ENCODE measurements at regions not wholly inside any gene's neighbourhood (a gene's known extent, or its start where the extent isn't known, plus 50 kb on each side); places are given as distances from the start of the nearest gene placed in this dataset.

- Histone ChIP-seq H3K4me1 (ENCODE audit: insufficient read depth, poor library complexity, severe bottlenecking) (peaks cover 8% of the 10 kb centered on the region), H3K9me3 (ENCODE audit: severe bottlenecking) (no peaks in the 10 kb centered on the region), H3K4me3 (ENCODE audit: severe bottlenecking) (no peak overlapping the region), H3K36me3 (ENCODE audit: low read depth) (no peaks in the 10 kb centered on the region), H3K27me3 (ENCODE audit: insufficient read depth, poor library complexity, severe bottlenecking) (no peaks in the 10 kb centered on the region), H3K27ac (ENCODE audit: poor library complexity, severe bottlenecking) (no peak overlapping the region)
- DNase-seq (ENCODE audit: low spot score) (no peak), ATAC-seq (ENCODE audit: low read depth) (no peak)
- TF ChIP-seq, protein P1, sequence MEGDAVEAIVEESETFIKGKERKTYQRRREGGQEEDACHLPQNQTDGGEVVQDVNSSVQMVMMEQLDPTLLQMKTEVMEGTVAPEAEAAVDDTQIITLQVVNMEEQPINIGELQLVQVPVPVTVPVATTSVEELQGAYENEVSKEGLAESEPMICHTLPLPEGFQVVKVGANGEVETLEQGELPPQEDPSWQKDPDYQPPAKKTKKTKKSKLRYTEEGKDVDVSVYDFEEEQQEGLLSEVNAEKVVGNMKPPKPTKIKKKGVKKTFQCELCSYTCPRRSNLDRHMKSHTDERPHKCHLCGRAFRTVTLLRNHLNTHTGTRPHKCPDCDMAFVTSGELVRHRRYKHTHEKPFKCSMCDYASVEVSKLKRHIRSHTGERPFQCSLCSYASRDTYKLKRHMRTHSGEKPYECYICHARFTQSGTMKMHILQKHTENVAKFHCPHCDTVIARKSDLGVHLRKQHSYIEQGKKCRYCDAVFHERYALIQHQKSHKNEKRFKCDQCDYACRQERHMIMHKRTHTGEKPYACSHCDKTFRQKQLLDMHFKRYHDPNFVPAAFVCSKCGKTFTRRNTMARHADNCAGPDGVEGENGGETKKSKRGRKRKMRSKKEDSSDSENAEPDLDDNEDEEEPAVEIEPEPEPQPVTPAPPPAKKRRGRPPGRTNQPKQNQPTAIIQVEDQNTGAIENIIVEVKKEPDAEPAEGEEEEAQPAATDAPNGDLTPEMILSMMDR (IDR thresholded peaks at IDR 0.05; ENCODE audit: poor library complexity, severe bottlenecking): no peak
Observed at GRCh38 chr6:139705284-139705683, 330.8 kb upstream of the CITED2 start.

DNA sequence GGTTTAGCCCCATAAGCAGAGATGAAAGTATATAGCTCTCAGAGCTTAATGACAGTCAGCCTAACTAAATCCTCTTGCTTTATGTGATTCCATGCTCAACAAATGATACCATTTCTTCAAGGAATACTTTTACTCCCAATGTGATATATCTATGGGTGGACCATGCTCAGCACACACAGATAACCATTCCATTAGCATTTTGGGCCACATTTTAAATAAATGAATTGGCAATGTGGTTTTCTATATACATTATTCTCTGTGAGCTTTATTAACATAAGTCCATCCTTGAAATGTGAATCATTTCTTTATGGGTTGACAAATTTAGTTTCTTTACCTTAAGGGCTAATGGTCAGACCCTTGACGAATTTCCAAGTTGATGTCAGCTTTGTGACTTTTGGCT is 329.3 kb upstream of the CITED2 start:
- Histone ChIP-seq H3K27ac (ENCODE audit: poor library complexity, severe bottlenecking) (no peak overlapping the region), H3K36me3 (ENCODE audit: low read depth) (no peaks in the 10 kb centered on the region), H3K4me1 (ENCODE audit: insufficient read depth, poor library complexity, severe bottlenecking) (peaks cover 6% of the 10 kb centered on the region), H3K4me3 (ENCODE audit: severe bottlenecking) (no peak overlapping the region), H3K9me3 (ENCODE audit: severe bottlenecking) (no peaks in the 10 kb centered on the region), H3K27me3 (ENCODE audit: insufficient read depth, poor library complexity, severe bottlenecking) (no peaks in the 10 kb centered on the region)
- TF ChIP-seq, protein P1 (IDR thresholded peaks at IDR 0.05; ENCODE audit: poor library complexity, severe bottlenecking): no peak
- DNase-seq (ENCODE audit: low spot score) (no peak), ATAC-seq (ENCODE audit: low read depth) (no peak)

DNA sequence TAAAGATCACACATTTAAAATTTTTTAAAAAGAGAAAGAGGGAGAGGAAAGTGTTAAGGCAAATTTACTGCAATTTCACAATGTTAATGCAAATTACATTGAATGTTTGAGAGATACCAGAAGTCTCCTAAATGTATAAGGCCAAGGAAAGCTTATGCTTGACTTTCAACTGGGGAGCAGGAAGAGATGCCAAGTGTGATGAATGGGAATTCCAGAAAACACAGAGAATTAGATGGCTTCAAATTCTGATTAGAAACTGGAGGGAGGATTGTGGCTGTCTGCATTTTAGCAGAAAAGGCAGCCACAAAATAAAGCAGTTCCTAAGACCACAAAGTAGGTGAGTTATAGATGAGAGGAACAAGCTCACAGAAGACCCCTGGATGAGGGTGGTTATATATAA is 328.3 kb upstream of the CITED2 start:
- no peaks in the 10 kb centered on the region for H3K4me1 ChIP-seq (ENCODE audit: insufficient read depth, poor library complexity, severe bottlenecking)
- no peak overlapping the region for H3K27ac ChIP-seq (ENCODE audit: poor library complexity, severe bottlenecking)
- no peaks in the 10 kb centered on the region for H3K9me3 ChIP-seq (ENCODE audit: severe bottlenecking)
- ATAC-seq (ENCODE audit: low read depth) (no peak), DNase-seq (ENCODE audit: low spot score) (no peak)
- H3K27me3 ChIP-seq (ENCODE audit: insufficient read depth, poor library complexity, severe bottlenecking): no peaks in the 10 kb centered on the region
- TF ChIP-seq, protein P1 (IDR thresholded peaks at IDR 0.05; ENCODE audit: poor library complexity, severe bottlenecking): no peak
- H3K4me3 ChIP-seq (ENCODE audit: severe bottlenecking): no peak overlapping the region
- no peaks in the 10 kb centered on the region for H3K36me3 ChIP-seq (ENCODE audit: low read depth)

DNA sequence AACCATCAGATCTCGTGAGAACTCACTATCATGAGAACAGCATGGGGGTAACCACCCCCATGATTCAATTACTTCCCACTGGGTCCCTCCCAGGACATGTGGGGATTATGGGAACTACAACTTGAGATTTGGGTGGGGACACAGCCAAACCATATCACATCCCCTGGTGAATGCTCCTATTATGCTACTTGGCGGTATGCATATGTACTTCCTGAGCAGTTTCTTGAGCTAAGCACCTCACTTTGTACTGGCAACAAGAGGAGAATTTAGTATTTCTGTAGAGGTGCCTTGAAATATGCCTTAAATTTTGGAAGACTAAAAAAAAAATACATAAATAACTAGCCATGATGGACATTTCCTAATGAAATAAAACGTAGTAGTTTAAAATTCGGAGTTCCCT is 327.2 kb upstream of the CITED2 start:
- Histone ChIP-seq H3K4me3 (ENCODE audit: severe bottlenecking) (no peak overlapping the region), H3K27ac (ENCODE audit: poor library complexity, severe bottlenecking) (no peak overlapping the region), H3K4me1 (ENCODE audit: insufficient read depth, poor library complexity, severe bottlenecking) (no peaks in the 10 kb centered on the region), H3K9me3 (ENCODE audit: severe bottlenecking) (no peaks in the 10 kb centered on the region), H3K36me3 (ENCODE audit: low read depth) (no peaks in the 10 kb centered on the region), H3K27me3 (ENCODE audit: insufficient read depth, poor library complexity, severe bottlenecking) (no peaks in the 10 kb centered on the region)
- TF ChIP-seq, protein P1 (IDR thresholded peaks at IDR 0.05; ENCODE audit: poor library complexity, severe bottlenecking): no peak
- no peak for ATAC-seq (ENCODE audit: low read depth)
- no peak for DNase-seq (ENCODE audit: low spot score)

GRCh38 chr6:139701003-139701402 is 326.6 kb upstream of the CITED2 start:
- H3K9me3 ChIP-seq (ENCODE audit: severe bottlenecking): no peaks in the 10 kb centered on the region
- no peak overlapping the region for H3K27ac ChIP-seq (ENCODE audit: poor library complexity, severe bottlenecking)
- no peaks in the 10 kb centered on the region for H3K27me3 ChIP-seq (ENCODE audit: insufficient read depth, poor library complexity, severe bottlenecking)
- no peak overlapping the region for H3K4me3 ChIP-seq (ENCODE audit: severe bottlenecking)
- TF ChIP-seq, protein P1 (IDR thresholded peaks at IDR 0.05; ENCODE audit: poor library complexity, severe bottlenecking): no peak
- DNase-seq (ENCODE audit: low spot score) (no peak), ATAC-seq (ENCODE audit: low read depth) (no peak)
- no peaks in the 10 kb centered on the region for H3K36me3 ChIP-seq (ENCODE audit: low read depth)
- H3K4me1 ChIP-seq (ENCODE audit: insufficient read depth, poor library complexity, severe bottlenecking): no peaks in the 10 kb centered on the region

All from RWPE2 (cell line).